NCI-H446 (cell line): ENCODE measurements at regions not wholly inside any gene's neighbourhood (a gene's known extent, or its start where the extent isn't known, plus 50 kb on each side); places are given as distances from the start of the nearest gene placed in this dataset.

Experiments
- DNase-seq, 2 experiments: peaks; one replicate each; lab custom pipeline; 2025; lab: John Stamatoyannopoulos, UW

GRCh38 chr6:139577124-139577762 is 202.8 kb upstream of the CITED2 start:
- no peak for DNase-seq

- no peak for DNase-seq
Observed at GRCh38 chr6:139572001-139572400, 197.6 kb upstream of the CITED2 start.

- no peak for DNase-seq
Observed at GRCh38 chr6:139570166-139570565, 195.7 kb upstream of the CITED2 start.

GRCh38 chr6:139569566-139569965 is 195.1 kb upstream of the CITED2 start:
- no peak for DNase-seq

GRCh38 chr6:139568956-139569538 is 194.6 kb upstream of the CITED2 start:
- no peak for DNase-seq

GRCh38 chr6:139568151-139568955 is 193.9 kb upstream of the CITED2 start:
- no peak for DNase-seq

GRCh38 chr6:139567095-139567494 is 192.6 kb upstream of the CITED2 start:
- no peak for DNase-seq

- DNase-seq = no peak
Observed at GRCh38 chr6:139565591-139565990, 191.1 kb upstream of the CITED2 start.

GRCh38 chr6:139557547-139557946 is 183.1 kb upstream of the CITED2 start:
- DNase-seq = no peak

- DNase-seq = no peak
Observed at GRCh38 chr6:139556532-139556931, 182.1 kb upstream of the CITED2 start.

GRCh38 chr6:139553916-139554315 is 179.5 kb upstream of the CITED2 start:
- DNase-seq = no peak

- no peak for DNase-seq
Observed at GRCh38 chr6:139551376-139551775, 176.9 kb upstream of the CITED2 start.

GRCh38 chr6:139550361-139550760 is 175.9 kb upstream of the CITED2 start:
- DNase-seq = no peak

GRCh38 chr6:139549561-139550070 is 175.2 kb upstream of the CITED2 start:
- DNase-seq = no peak

GRCh38 chr6:139547804-139548203 is 173.4 kb upstream of the CITED2 start:
- no peak for DNase-seq

- DNase-seq = no peak
Observed at GRCh38 chr6:139547122-139547776, 172.8 kb upstream of the CITED2 start.

GRCh38 chr6:139546106-139546472 is 171.6 kb upstream of the CITED2 start:
- no peak for DNase-seq

- DNase-seq = no peak
Observed at GRCh38 chr6:139545206-139546105, 171.0 kb upstream of the CITED2 start.

- DNase-seq = no peak
Observed at GRCh38 chr6:139544701-139545057, 170.2 kb upstream of the CITED2 start.

GRCh38 chr6:139542351-139542750 is 167.9 kb upstream of the CITED2 start:
- DNase-seq = no peak

GRCh38 chr6:139540894-139541293 is 166.4 kb upstream of the CITED2 start:
- no peak for DNase-seq

- DNase-seq = no peak
Observed at GRCh38 chr6:139540276-139540675, 165.8 kb upstream of the CITED2 start.
